ENCODE measurements at regions not wholly inside any gene's neighbourhood (a gene's known extent, or its start where the extent isn't known, plus 50 kb on each side); places are given as distances from the start of the nearest gene placed in this dataset.

DNA sequence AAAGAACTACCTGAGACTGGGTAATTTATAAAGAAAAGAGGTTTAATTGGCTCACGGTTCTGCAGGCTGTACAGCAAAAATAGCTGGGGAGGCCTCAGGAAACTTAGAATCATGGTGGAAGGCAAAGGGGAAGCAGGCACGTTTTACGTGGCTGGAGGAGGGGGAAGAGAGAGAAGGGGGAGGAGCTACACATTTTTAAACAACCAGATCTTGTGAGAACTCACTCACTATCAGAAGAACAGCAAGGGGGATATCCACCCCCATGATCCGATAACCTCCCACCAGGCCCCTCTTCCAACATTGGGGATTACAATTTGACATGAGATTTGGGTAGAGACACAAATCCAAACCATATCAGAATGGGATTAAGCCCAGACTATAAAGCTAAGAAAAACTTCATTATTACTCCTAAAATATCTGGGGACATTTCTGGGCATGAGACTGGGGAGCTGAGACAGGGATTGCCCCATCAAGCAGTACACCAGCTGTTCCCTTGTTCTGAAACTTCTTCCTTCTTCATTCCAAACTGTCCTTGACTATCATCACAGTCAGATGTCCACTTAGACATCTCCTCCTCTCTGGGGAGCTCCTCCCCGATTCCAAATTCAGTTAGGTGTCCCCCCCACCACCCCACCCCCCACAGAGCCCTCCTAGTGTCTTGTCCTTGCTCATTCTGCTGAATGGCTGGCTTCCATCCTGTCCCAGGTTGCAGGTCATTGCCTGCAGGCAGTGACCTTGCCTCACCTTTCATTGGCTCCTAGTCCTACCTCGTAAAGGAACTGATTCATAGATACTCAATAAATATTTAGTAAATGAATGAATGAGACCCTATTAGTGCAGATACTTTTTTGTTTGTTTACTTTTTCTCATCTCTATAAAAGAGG is 132.6 kb downstream of the EVX1 start (continued):
- no peak for TF ChIP-seq POLR2A (IDR thresholded peaks at IDR 0.05; ENCODE audit: control extremely low read depth in 1 of 2, low read depth in 2 of 2, low read length in 2 of 2)
- TF ChIP-seq PHF8 (conservative IDR thresholded peaks at IDR 0.05; ENCODE audit: low read depth, low read length) = no peak
- TF ChIP-seq RFX5 (IDR thresholded peaks at IDR 0.05; ENCODE audit: borderline replicate concordance, low read depth, low read length) = no peak
- no peak for TF ChIP-seq SAP30 (IDR thresholded peaks at IDR 0.05; ENCODE audit: insufficient read depth, insufficient replicate concordance, low read length)
